GM12878 (cell line): ENCODE measurements at regions not wholly inside any gene's neighbourhood (a gene's known extent, or its start where the extent isn't known, plus 50 kb on each side); places are given as distances from the start of the nearest gene placed in this dataset.

Source experiments
- ATAC-seq: fragments of 200-7000 bp; cut with Tn5 transposase; 3 replicates; pipeline ENCODE4 v1.9.1; 2020; ENCODE audit warnings: mild to moderate bottlenecking, moderate library complexity
- BruUV-seq: library from RNA; stranded (reverse); fragments of 400-500 nt; replicated peaks from 2 replicates; lab custom pipeline; 2021; lab: Mats Ljungman, UMichigan
- CTCF ChIA-PET: fragments of 300-600 bp; sonication (Branson Sonifier 250); formaldehyde crosslinking; extraction: SDS; loops from one replicate; lab custom pipeline; 2021; ENCODE audit warnings: inconsistent platforms; lab: Yijun Ruan, JAX
- POLR2A ChIA-PET: fragments of 350-600 bp; formaldehyde crosslinking; extraction: SDS; loops from one replicate; lab custom pipeline; 2021; ENCODE audit warnings: inconsistent platforms; lab: Charles Lee
- RAD21 ChIA-PET: fragments of 300-600 bp; sonication (Branson Sonifier 250); formaldehyde crosslinking; loops from one replicate; lab custom pipeline; 2023; ENCODE audit warnings: antibody characterized with exemption; ENCODE audit not compliant: unreplicated experiment; lab: Charles Lee
- SMC1A ChIA-PET: fragments of 300-600 bp; sonication (Branson Sonifier 250); formaldehyde crosslinking; loops from one replicate; lab custom pipeline; 2023; ENCODE audit not compliant: unreplicated experiment, uncharacterized antibody; lab: Charles Lee
- DNase-seq: peaks from one replicate; pipeline ENCODE4 v3.0.0-alpha.2; 2011; ENCODE audit warnings: low read depth, low spot score
- FAIRE-seq: peaks from 3 replicates; lab custom pipeline; 2011; peaks lifted over from hg19 to GRCh38; lab: Jason Lieb, UNC
- H2AFZ ChIP-seq: 2 replicates; pipeline ENCODE4 v1.6.0; 2011; ENCODE audit warnings: low read depth, low read length, control low read depth; ENCODE audit not compliant: control insufficient read depth
- H3K27ac ChIP-seq: 2 replicates; pipeline ENCODE4 v1.5.1; 2011; ENCODE audit warnings: control low read depth; ENCODE audit not compliant: control insufficient read depth, insufficient read depth
- H3K27me3 ChIP-seq, 2 experiments: replicated peaks in 1 of 2; 2 replicates each; pipeline versions ENCODE4 v1.6.0 to v1.6.1; 2011; ENCODE audit warnings: low read length in 1 of 2; ENCODE audit not compliant: control insufficient read depth in 2 of 2, insufficient read depth in 2 of 2
- H3K36me3 ChIP-seq, 2 experiments: 2 replicates each; pipeline ENCODE4 v1.5.1; 2011; ENCODE audit warnings: low read length in 1 of 2; ENCODE audit not compliant: control insufficient read depth in 2 of 2, insufficient read depth in 2 of 2
- H3K4me1 ChIP-seq: 2 replicates; pipeline ENCODE4 v1.6.1; 2011; ENCODE audit warnings: mild to moderate bottlenecking, low read length, moderate library complexity, mixed read lengths; ENCODE audit not compliant: control insufficient read depth, insufficient read depth
- H3K4me2 ChIP-seq: 2 replicates; pipeline ENCODE4 v1.6.0; 2011; ENCODE audit warnings: control low read depth; ENCODE audit not compliant: control insufficient read depth, insufficient read depth
- H3K4me3 ChIP-seq: fragments of 200-600 bp; sonication (generic); 2 replicates; pipeline ENCODE4 v1.5.1; 2016
- H3K79me2 ChIP-seq: 2 replicates; pipeline ENCODE4 v1.6.0; 2011; ENCODE audit warnings: low read length; ENCODE audit not compliant: control insufficient read depth, insufficient read depth
- H3K9ac ChIP-seq: 2 replicates; pipeline ENCODE4 v1.8.0; 2011; ENCODE audit warnings: low read length, control low read depth, mixed read lengths; ENCODE audit not compliant: control insufficient read depth, insufficient read depth
- H3K9me3 ChIP-seq: replicated peaks from 3 replicates; pipeline ENCODE4 v1.5.1; 2011; ENCODE audit warnings: mild to moderate bottlenecking, low read length; ENCODE audit not compliant: control insufficient read depth, insufficient read depth
- H4K20me1 ChIP-seq: 2 replicates; pipeline ENCODE4 v1.6.0; 2011; ENCODE audit not compliant: control insufficient read depth, insufficient read depth
- BACH1 ChIP-seq: fragments of 450-650 bp; IDR thresholded peaks from 2 replicates; pipeline ENCODE4 v1.6.1; 2017; ENCODE audit warnings: mild to moderate bottlenecking, borderline replicate concordance
- MEF2A ChIP-seq: IDR thresholded peaks from 2 replicates; pipeline ENCODE4 v1.6.1; 2011; ENCODE audit warnings: low read depth, mild to moderate bottlenecking, low read length, moderate library complexity; ENCODE audit not compliant: insufficient read depth
- RAD51 ChIP-seq: fragments of 450-650 bp; IDR thresholded peaks from 2 replicates; pipeline ENCODE4 v1.6.1; 2016; ENCODE audit warnings: moderate library complexity, mild to moderate bottlenecking, inconsistent platforms
- YBX1 ChIP-seq: fragments of 450-650 bp; IDR thresholded peaks from 2 replicates; pipeline ENCODE4 v1.6.1; 2016; ENCODE audit warnings: antibody characterized with exemption
- WGBS: methylation state at CpG from one replicate; pipeline ENCODE4 v1.1.6; 2016; ENCODE audit warnings: low lambda C conversion rate; ENCODE audit not compliant: insufficient replicate concordance, insufficient coverage; ENCODE audit errors: missing lambda C conversion rate; 5-methylcytosine and 5-hydroxymethylcytosine counted together
- in situ Hi-C: fragments of 300-500 bp; cut with MboI; formaldehyde crosslinking; loops from 9 replicates; pipeline ENCODE4 v1.14.3; 2018; ENCODE audit warnings: mixed read lengths
- intact Hi-C: fragments of 100-400 bp; cut with micrococcal nuclease; formaldehyde crosslinking; loops from one replicate; pipeline ENCODE4 v1.14.2; 2022; ENCODE audit not compliant: unreplicated experiment
- TF ChIP-seq, protein P1 (sequence below): fragments of 450-650 bp; IDR thresholded peaks from 2 replicates; pipeline ENCODE4 v1.6.1; 2017; ENCODE audit warnings: low read depth, mild to moderate bottlenecking, moderate library complexity
- TF ChIP-seq, protein P2 (sequence below): fragments of 450-650 bp; IDR thresholded peaks from 2 replicates; pipeline ENCODE4 v1.6.1; 2016; ENCODE audit warnings: mild to moderate bottlenecking

DNA sequence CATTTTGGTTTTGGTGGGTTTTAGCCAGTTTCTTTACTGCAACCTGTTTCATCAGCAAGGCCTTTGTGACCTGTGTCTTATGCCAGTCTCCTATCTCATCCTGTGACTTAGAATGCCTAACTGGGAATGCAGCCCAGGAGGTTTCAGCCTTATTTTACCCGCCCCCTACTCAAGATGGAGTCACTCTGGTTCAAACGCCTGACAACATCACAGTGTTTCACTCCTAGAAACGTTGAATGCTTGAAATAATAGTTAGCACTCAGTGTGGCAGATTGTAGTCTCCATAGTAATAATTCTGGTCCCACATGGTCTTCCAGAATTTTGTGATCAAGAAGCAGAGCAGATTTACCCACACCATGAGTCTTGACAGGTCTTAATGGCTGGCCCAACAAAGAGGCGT is 159.0 kb upstream of the TRIB2 start:
- ChIA-PET RAD21 (no interaction called here), POLR2A (no interaction called here)

More for the DNA sequence above, 159.0 kb upstream of the TRIB2 start:
- WGBS: 83% methylated on average over 4 of the region's 4 CpGs
- H3K4me3 ChIP-seq: no peak overlapping the region
- no peaks in the 10 kb centered on the region for H3K79me2 ChIP-seq
- H4K20me1 ChIP-seq: no peaks in the 10 kb centered on the region
- TF ChIP-seq MEF2A (no peak), BACH1 (no peak), YBX1 (no peak), RAD51 (no peak)
- TF ChIP-seq, protein P1, sequence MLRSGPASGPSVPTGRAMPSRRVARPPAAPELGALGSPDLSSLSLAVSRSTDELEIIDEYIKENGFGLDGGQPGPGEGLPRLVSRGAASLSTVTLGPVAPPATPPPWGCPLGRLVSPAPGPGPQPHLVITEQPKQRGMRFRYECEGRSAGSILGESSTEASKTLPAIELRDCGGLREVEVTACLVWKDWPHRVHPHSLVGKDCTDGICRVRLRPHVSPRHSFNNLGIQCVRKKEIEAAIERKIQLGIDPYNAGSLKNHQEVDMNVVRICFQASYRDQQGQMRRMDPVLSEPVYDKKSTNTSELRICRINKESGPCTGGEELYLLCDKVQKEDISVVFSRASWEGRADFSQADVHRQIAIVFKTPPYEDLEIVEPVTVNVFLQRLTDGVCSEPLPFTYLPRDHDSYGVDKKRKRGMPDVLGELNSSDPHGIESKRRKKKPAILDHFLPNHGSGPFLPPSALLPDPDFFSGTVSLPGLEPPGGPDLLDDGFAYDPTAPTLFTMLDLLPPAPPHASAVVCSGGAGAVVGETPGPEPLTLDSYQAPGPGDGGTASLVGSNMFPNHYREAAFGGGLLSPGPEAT: no peak
- TF ChIP-seq, protein P2, sequence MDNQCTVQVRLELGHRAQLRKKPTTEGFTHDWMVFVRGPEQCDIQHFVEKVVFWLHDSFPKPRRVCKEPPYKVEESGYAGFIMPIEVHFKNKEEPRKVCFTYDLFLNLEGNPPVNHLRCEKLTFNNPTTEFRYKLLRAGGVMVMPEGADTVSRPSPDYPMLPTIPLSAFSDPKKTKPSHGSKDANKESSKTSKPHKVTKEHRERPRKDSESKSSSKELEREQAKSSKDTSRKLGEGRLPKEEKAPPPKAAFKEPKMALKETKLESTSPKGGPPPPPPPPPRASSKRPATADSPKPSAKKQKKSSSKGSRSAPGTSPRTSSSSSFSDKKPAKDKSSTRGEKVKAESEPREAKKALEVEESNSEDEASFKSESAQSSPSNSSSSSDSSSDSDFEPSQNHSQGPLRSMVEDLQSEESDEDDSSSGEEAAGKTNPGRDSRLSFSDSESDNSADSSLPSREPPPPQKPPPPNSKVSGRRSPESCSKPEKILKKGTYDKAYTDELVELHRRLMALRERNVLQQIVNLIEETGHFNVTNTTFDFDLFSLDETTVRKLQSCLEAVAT: no peak
- no peak for ATAC-seq
- intact Hi-C loops (no loop called here), in situ Hi-C loops (no loop called here)
- CTCF ChIA-PET: no interaction called here
- no peak for DNase-seq
- no peaks in the 10 kb centered on the region for H3K9me3 ChIP-seq
- FAIRE-seq: no peak
- H3K4me1 ChIP-seq: peaks cover 3% of the 10 kb centered on the region; the same call in 1 of the 2 replicates
- no peak overlapping the region for H2AFZ ChIP-seq
- no peaks in the 10 kb centered on the region for H3K27me3 ChIP-seq
- BruUV-seq: no TSS peak
- H3K4me2 ChIP-seq: no peak overlapping the region
- SMC1A ChIA-PET: interaction anchor here (1.7 kb wide), 1 partner anchor 11 kb away, joined by 6 read pairs; no protein-coding TSS in a partner anchor
- H3K27ac ChIP-seq: no peak overlapping the region
- H3K36me3 ChIP-seq: no peaks in the 10 kb centered on the region
- H3K9ac ChIP-seq: no peak overlapping the region
